NCI-H1417 treated with DMSO at 0.1 percent for 48 hours (cell line): ENCODE measurements at regions not wholly inside any gene's neighbourhood (a gene's known extent, or its start where the extent isn't known, plus 50 kb on each side); places are given as distances from the start of the nearest gene placed in this dataset.

Experiments
- DNase-seq: peaks from one replicate; lab custom pipeline; 2025; lab: John Stamatoyannopoulos, UW

DNA sequence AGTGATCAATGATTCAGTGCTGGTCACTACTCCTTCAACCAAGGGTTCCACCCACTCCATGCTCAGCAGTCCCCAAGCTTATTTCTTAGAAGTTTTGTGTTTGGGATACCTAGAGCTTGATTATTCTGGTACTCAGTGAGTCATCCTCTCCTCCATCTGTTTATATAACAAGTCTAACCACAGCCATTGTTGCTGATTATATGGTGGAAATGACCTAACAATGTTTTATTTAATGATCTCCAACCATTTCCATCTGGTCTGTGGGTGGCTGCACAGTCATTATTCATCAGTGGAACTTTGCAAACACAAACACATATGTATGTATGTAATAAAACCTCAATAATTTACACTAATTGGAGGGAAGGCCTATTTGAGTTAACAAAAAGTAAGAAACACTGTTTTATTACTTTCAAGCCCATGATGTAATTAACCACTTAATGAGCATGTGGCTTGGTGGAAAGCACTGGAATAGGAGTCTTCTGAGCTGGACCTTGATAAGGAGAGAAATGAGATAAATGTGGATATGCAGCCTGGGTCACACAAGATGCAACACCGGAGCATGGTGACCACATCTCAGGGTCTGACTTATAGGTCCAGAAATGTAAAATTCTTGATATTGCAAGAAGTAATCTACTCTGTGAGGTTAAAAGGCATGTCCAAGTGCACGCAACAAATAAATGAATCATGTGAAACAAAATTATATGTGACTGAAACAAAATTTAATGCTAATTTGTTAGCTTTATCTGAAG, 99.0 kb upstream of the WLS start:
- DNase-seq: no peak

DNA sequence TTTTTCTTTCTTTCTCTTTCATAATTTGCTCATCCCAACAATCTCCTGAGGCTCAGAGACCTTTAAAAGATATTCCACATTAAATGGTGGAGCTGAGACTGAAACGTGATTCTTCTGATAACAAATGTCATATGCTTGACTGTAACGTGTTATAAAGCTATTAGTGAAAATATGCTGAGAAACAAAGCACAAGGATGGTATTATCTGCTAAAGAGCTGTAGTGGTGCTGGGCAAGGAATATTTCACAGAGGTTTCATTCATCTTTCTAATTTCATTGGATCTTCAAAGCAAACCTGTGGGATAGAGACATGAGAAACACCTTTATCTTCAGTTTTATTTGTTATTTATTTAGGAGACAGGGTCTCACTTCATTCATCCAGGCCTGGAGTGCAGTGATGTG, 98.1 kb upstream of the WLS start:
- no peak for DNase-seq

- no peak for DNase-seq
Observed at GRCh38 chr1:68329096-68329835, 96.9 kb upstream of the WLS start.

GRCh38 chr1:68328490-68328889, 96.2 kb upstream of the WLS start:
- no peak for DNase-seq

- DNase-seq: no peak
Observed at GRCh38 chr1:68327414-68327813, 95.1 kb upstream of the WLS start.

- DNase-seq: no peak
Observed at GRCh38 chr1:68326481-68326880, 94.2 kb upstream of the WLS start.

- DNase-seq: no peak
Observed at GRCh38 chr1:68324316-68324715, 92.0 kb upstream of the WLS start.

GRCh38 chr1:68322837-68323687, 90.7 kb upstream of the WLS start:
- DNase-seq: no peak

- DNase-seq: no peak
Observed at GRCh38 chr1:68322096-68322495, 89.8 kb upstream of the WLS start.

- DNase-seq: no peak
Observed at GRCh38 chr1:68321084-68321685, 88.9 kb upstream of the WLS start.

GRCh38 chr1:68320349-68320748, 88.0 kb upstream of the WLS start:
- no peak for DNase-seq

DNA sequence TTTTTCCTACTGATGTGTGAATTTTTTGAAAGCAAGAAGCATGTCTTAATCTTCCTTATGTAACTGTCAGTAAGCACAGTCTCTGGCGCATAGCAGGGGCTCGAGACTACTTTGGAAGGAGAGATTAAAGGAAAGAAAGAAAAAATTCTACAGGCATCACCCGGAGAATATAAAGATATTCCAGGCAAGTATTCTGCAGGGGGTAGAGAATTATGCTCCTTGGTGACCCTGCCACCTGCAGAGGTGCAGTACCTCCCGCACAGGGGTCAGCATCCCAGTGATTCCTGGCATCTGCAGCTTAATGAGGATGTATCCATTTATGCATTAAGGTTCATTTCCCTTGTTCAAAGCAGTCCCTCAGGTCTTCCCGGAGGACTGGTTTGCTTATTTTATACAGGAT, 87.6 kb upstream of the WLS start:
- DNase-seq: no peak

GRCh38 chr1:68317543-68317942, 85.2 kb upstream of the WLS start:
- DNase-seq: no peak

DNA sequence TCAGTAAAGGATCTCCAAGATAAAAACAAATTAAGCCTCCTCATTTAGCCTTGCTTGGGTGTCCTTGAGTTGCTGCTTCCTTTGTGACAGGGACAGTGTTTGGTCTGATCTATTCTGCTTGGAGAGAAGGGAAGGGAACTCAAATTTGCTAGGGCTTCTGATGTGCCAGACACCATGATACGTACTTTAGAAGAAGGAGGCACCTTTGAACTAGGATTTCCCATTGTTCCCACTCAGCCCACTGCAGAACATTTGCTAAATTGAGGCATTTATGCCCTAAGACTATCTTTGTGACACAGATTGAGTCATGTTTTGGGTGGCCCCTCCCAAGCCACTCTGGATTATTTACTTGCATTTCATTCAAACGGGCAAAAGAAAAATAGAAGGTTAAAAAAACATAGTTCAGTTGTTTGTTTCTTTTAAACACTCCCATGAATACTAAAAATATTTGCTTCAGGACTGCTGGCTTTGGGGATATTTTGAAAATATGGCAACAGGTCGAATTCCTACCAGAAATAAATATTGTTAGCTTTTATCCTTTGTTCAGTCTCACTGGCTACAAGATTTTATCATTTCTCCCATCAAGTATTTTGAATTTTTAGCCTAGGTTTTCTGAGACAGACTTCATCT, 81.9 kb upstream of the WLS start:
- DNase-seq: no peak

GRCh38 chr1:68313735-68314134, 81.4 kb upstream of the WLS start:
- peak; percentile 94 for DNase-seq

- no peak for DNase-seq
Observed at GRCh38 chr1:68308034-68308433, 75.7 kb upstream of the WLS start.

GRCh38 chr1:68307378-68307787, 75.1 kb upstream of the WLS start:
- DNase-seq: no peak

- no peak for DNase-seq
Observed at GRCh38 chr1:68301471-68302001, 69.2 kb upstream of the WLS start.

DNA sequence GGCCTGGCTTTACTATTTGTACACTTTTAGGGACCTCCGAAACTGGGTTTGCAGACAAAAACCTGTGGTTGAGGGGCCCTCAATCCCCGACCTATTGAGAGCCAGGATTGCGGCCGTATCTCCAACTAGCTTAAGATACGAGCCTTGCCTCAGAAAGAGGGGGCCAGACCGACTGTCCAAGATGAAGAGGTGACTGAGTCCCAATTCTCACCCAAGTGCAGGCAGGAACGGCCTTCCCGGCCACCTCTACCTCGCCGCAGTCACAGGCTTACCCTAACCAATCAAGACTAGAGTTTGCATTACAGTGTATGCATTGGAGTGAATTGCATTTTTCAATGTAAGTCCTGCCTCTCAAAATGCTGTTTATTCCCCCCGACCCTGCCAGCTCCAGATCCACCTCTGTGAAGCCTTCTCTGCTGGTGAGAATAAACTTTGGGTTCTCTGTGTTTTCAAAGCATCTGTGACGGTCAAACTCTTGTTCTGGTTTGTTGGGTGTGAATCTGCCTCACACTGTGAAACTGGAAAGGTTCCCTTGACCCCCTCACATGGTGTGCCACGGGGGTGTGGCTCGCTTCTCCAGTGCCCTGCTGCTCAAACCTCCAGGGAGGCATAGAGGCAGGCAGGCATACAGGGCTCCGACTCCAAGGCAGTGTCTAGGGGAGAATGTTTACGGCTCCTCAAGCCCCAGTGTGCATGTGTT, 62.2 kb upstream of the WLS start:
- DNase-seq: no peak

DNA sequence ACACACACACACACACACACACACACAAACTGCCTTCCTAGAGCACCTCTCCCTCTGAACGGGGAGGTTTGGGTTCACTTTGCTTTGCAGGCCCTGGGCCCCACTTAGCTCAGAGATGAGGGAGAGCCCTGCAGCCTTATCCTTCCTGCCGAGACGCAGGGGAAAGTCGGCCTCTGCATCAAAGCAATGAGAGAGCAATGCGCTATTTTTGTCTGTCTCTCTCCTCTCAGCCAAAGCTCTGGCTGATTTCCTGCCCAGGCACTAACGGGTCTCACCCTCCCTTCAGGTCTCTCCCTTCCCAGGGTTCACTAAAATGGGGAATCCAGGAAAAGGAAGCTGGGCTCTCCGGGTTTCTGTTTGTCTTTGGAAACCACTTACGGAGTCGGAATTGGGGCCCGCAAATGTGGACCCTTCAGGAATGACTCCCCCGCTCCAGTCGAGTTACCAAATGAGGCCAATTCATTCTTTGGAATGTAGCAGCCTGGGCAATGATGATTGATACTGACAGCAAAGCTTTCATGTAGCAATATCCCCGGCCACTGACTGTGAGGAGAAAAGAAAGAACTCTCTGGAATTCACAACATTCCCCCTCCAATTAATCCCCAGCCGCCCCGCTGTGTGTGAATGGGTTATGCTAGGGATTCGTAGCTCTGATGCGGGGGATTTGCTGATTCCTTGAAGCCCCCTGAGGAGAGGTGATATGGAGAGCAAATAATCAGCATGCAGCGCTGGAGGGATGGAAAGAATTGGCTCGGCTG, 61.5 kb upstream of the WLS start:
- no peak for DNase-seq
